ENCODE measurements at regions not wholly inside any gene's neighbourhood (a gene's known extent, or its start where the extent isn't known, plus 50 kb on each side); places are given as distances from the start of the nearest gene placed in this dataset.

DNA sequence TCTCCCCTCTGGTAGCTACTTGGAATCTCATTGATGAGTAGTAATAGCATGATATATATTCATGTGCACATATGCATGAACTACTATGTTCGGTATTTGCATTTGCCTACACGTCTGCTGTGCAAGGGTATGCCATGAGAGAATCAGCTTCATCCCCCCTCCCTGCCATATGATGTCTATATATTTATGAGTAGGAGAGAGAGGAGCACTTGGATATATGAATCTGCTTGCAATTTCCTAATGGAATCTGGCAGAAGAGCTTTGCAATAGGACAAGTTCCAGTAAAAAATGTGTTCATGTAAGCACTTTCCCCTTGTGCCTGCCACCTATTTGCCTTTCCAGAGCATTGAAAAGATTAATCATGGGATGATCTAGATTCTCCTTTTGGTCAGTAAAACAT, 76.2 kb upstream of the BACH2 start:
- H3K9ac ChIP-seq (ENCODE audit: extremely low read depth, low read length, poor library complexity, severe bottlenecking) = no peak overlapping the region
- Mint-ChIP-seq H3K9me3 (peaks cover under 1% of the 10 kb centered on the region), H3K4me3 (no peak overlapping the region), H3K27me3 (ENCODE audit: insufficient read depth) (peaks cover 22% of the 10 kb centered on the region), H3K27ac (no peak overlapping the region), H3K4me1 (peaks cover 30% of the 10 kb centered on the region), H3K36me3 (ENCODE audit: low read depth) (no peaks in the 10 kb centered on the region)
- H3K4me1 ChIP-seq (ENCODE audit: control insufficient read depth, insufficient read depth, low read length) = peaks cover 5% of the 10 kb centered on the region
- TF ChIP-seq, protein P1, sequence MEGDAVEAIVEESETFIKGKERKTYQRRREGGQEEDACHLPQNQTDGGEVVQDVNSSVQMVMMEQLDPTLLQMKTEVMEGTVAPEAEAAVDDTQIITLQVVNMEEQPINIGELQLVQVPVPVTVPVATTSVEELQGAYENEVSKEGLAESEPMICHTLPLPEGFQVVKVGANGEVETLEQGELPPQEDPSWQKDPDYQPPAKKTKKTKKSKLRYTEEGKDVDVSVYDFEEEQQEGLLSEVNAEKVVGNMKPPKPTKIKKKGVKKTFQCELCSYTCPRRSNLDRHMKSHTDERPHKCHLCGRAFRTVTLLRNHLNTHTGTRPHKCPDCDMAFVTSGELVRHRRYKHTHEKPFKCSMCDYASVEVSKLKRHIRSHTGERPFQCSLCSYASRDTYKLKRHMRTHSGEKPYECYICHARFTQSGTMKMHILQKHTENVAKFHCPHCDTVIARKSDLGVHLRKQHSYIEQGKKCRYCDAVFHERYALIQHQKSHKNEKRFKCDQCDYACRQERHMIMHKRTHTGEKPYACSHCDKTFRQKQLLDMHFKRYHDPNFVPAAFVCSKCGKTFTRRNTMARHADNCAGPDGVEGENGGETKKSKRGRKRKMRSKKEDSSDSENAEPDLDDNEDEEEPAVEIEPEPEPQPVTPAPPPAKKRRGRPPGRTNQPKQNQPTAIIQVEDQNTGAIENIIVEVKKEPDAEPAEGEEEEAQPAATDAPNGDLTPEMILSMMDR (conservative IDR thresholded peaks at IDR 0.05) = no peak
- no peak for DNase-seq
- H3K36me3 ChIP-seq (ENCODE audit: control insufficient read depth, insufficient read depth, low read length) = no peaks in the 10 kb centered on the region
- H3K9me3 ChIP-seq (ENCODE audit: control insufficient read depth, low read length) = peaks cover 2% of the 10 kb centered on the region
- 100% methylated on average over 2 of the region's 2 CpGs for WGBS, 2 experiments (ENCODE audit: insufficient coverage in 1 of 2, insufficient read length in 1 of 2)
- peaks cover 13% of the 10 kb centered on the region for H3K27me3 ChIP-seq (ENCODE audit: control insufficient read depth, insufficient read depth, low read length, poor library complexity, severe bottlenecking)
- no peak overlapping the region for H3K27ac ChIP-seq (ENCODE audit: low read depth, low read length)
- no peak overlapping the region for H3K4me3 ChIP-seq (ENCODE audit: low read length)

DNA sequence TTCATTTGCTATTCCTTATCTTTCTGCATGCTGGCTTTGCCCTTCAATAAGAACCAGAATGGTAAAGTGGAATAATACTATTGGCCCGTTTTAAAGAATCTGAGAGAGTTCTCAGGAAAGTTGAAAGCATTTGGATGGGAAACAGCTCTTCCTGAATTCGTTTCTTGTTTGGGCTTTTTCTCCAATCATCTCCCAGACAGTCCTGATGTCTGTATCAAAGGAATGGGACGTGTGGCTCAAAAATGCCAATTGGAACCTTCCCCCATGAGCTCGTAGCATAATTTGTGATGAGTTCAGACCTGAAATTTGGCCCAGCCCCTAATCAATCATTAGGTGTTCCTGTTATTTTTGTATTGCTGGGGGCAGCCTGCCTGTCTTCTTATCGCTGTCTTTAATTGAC, 75.8 kb upstream of the BACH2 start:
- H3K36me3 ChIP-seq (ENCODE audit: control insufficient read depth, insufficient read depth, low read length) = no peaks in the 10 kb centered on the region
- DNase-seq = no peak
- H3K4me1 ChIP-seq (ENCODE audit: control insufficient read depth, insufficient read depth, low read length) = peaks cover 5% of the 10 kb centered on the region
- Mint-ChIP-seq H3K4me1 (peaks cover 30% of the 10 kb centered on the region), H3K9me3 (peaks cover 5% of the 10 kb centered on the region), H3K27ac (no peak overlapping the region), H3K4me3 (no peak overlapping the region), H3K27me3 (ENCODE audit: insufficient read depth) (peaks cover 23% of the 10 kb centered on the region), H3K36me3 (ENCODE audit: low read depth) (no peaks in the 10 kb centered on the region)
- no peak overlapping the region for H3K27ac ChIP-seq (ENCODE audit: low read depth, low read length)
- H3K9me3 ChIP-seq (ENCODE audit: control insufficient read depth, low read length) = peaks cover 6% of the 10 kb centered on the region
- H3K9ac ChIP-seq (ENCODE audit: extremely low read depth, low read length, poor library complexity, severe bottlenecking) = no peak overlapping the region
- no peak overlapping the region for H3K4me3 ChIP-seq (ENCODE audit: low read length)
- whole genome bisulfite sequencing, 2 experiments (ENCODE audit: insufficient coverage in 1 of 2, insufficient read length in 1 of 2) = 91 to 94% methylated on average over 5 of the region's 5 CpGs
- H3K27me3 ChIP-seq (ENCODE audit: control insufficient read depth, insufficient read depth, low read length, poor library complexity, severe bottlenecking) = peaks cover 13% of the 10 kb centered on the region
- TF ChIP-seq, protein P1 (conservative IDR thresholded peaks at IDR 0.05) = no peak

GRCh38 chr6:90370493-90370959, 73.9 kb upstream of the BACH2 start:
- no peak for DNase-seq
- no peak overlapping the region for H3K4me3 Mint-ChIP-seq
- H3K4me1 Mint-ChIP-seq = peaks cover 25% of the 10 kb centered on the region
- H3K9me3 Mint-ChIP-seq = peaks cover 6% of the 10 kb centered on the region
- Histone ChIP-seq H3K36me3 (ENCODE audit: control insufficient read depth, insufficient read depth, low read length) (no peaks in the 10 kb centered on the region), H3K9me3 (ENCODE audit: control insufficient read depth, low read length) (peaks cover 7% of the 10 kb centered on the region), H3K9ac (ENCODE audit: extremely low read depth, low read length, poor library complexity, severe bottlenecking) (no peak overlapping the region), H3K27me3 (ENCODE audit: control insufficient read depth, insufficient read depth, low read length, poor library complexity, severe bottlenecking) (peaks cover 13% of the 10 kb centered on the region), H3K27ac (ENCODE audit: low read depth, low read length) (no peak overlapping the region), H3K4me3 (ENCODE audit: low read length) (no peak overlapping the region), H3K4me1 (ENCODE audit: control insufficient read depth, insufficient read depth, low read length) (peaks cover 6% of the 10 kb centered on the region)
- TF ChIP-seq, protein P1 (conservative IDR thresholded peaks at IDR 0.05) = no peak
- peaks cover 13% of the 10 kb centered on the region for H3K27me3 Mint-ChIP-seq (ENCODE audit: insufficient read depth)
- no peaks in the 10 kb centered on the region for H3K36me3 Mint-ChIP-seq (ENCODE audit: low read depth)
- H3K27ac Mint-ChIP-seq = no peak overlapping the region
- WGBS, 2 experiments (ENCODE audit: insufficient coverage in 1 of 2, insufficient read length in 1 of 2) = 83% methylated on average over 1 of the region's 1 CpG; no CpG with 5 or more reads in 1 of the 2 experiments
